H9 (cell line): ENCODE measurements at regions not wholly inside any gene's neighbourhood (a gene's known extent, or its start where the extent isn't known, plus 50 kb on each side); places are given as distances from the start of the nearest gene placed in this dataset.

Experiments
- DNase-seq: peaks from one replicate; pipeline ENCODE4 v3.0.0-alpha.2; 2017
- H2AFZ ChIP-seq: one replicate; pipeline ENCODE4 v1.6.1; 2013; ENCODE audit warnings: mild to moderate bottlenecking, low read length, control low read depth, moderate library complexity
- H2AK5ac ChIP-seq: 2 replicates; pipeline ENCODE4 v1.6.1; 2013; ENCODE audit warnings: low read length, control low read depth, mixed read lengths; ENCODE audit not compliant: insufficient read length
- H2BK120ac ChIP-seq: one replicate; pipeline ENCODE4 v1.6.1; 2013; ENCODE audit warnings: low read depth, mild to moderate bottlenecking, low read length, control low read depth, inconsistent platforms; ENCODE audit not compliant: poor library complexity, severe bottlenecking
- H2BK12ac ChIP-seq: 2 replicates; pipeline ENCODE4 v1.6.1; 2013; ENCODE audit warnings: low read length, control low read depth, mixed read lengths, low read depth; ENCODE audit not compliant: insufficient read length
- H2BK15ac ChIP-seq: 2 replicates; pipeline ENCODE4 v1.6.1; 2013; ENCODE audit warnings: low read depth, low read length, control low read depth
- H2BK20ac ChIP-seq: one replicate; pipeline ENCODE4 v1.6.1; 2013; ENCODE audit warnings: low read depth, mild to moderate bottlenecking, low read length, control low read depth, inconsistent platforms; ENCODE audit not compliant: poor library complexity, severe bottlenecking
- H2BK5ac ChIP-seq: 2 replicates; pipeline ENCODE4 v1.6.1; 2013; ENCODE audit warnings: low read length, control low read depth, mixed read lengths; ENCODE audit not compliant: insufficient read length
- H3K14ac ChIP-seq: 2 replicates; pipeline ENCODE4 v1.6.1; 2013; ENCODE audit warnings: low read length, control low read depth; ENCODE audit not compliant: insufficient read depth
- H3K18ac ChIP-seq: 2 replicates; pipeline ENCODE4 v1.6.1; 2013; ENCODE audit warnings: low read depth, mild to moderate bottlenecking, mixed read lengths, low read length, control low read depth; ENCODE audit not compliant: insufficient read length
- H3K23ac ChIP-seq: 2 replicates; pipeline ENCODE4 v1.6.1; 2013; ENCODE audit warnings: low read length, control low read depth, mixed read lengths, low read depth; ENCODE audit not compliant: insufficient read length
- H3K23me2 ChIP-seq: 2 replicates; pipeline ENCODE4 v1.6.1; 2013; ENCODE audit warnings: low read depth, mild to moderate bottlenecking, mixed read lengths, low read length, control low read depth; ENCODE audit not compliant: insufficient read length, poor library complexity, severe bottlenecking
- H3K27ac ChIP-seq: 2 replicates; pipeline ENCODE4 v1.5.1; 2013; ENCODE audit warnings: low read length, control low read depth, mixed read lengths, low read depth; ENCODE audit not compliant: insufficient read length
- H3K27me3 ChIP-seq: 2 replicates; pipeline ENCODE4 v1.6.1; 2013; ENCODE audit warnings: low read length, control low read depth, inconsistent platforms; ENCODE audit not compliant: insufficient read depth
- H3K4ac ChIP-seq: 2 replicates; pipeline ENCODE4 v1.6.1; 2013; ENCODE audit warnings: low read depth, mild to moderate bottlenecking, control low read depth, inconsistent platforms, low read length, moderate library complexity
- H3K4me1 ChIP-seq: 2 replicates; pipeline ENCODE4 v1.6.1; 2013; ENCODE audit warnings: low read length, control low read depth, inconsistent platforms; ENCODE audit not compliant: insufficient read depth
- H3K4me2 ChIP-seq: 2 replicates; pipeline ENCODE4 v1.6.1; 2013; ENCODE audit warnings: low read length, control low read depth, mixed read lengths; ENCODE audit not compliant: insufficient read length, insufficient read depth
- H3K56ac ChIP-seq: 2 replicates; pipeline ENCODE4 v1.6.1; 2013; ENCODE audit warnings: low read depth, mild to moderate bottlenecking, mixed read lengths, low read length, control low read depth; ENCODE audit not compliant: insufficient read length
- H3K79me1 ChIP-seq: 2 replicates; pipeline ENCODE4 v1.6.1; 2013; ENCODE audit warnings: low read depth, mild to moderate bottlenecking, moderate library complexity, low read length, control low read depth, inconsistent platforms; ENCODE audit not compliant: insufficient read depth, poor library complexity, severe bottlenecking
- H3K79me2 ChIP-seq: 2 replicates; pipeline ENCODE4 v1.6.1; 2013; ENCODE audit warnings: low read length, control low read depth, inconsistent platforms; ENCODE audit not compliant: insufficient read depth
- H3K9ac ChIP-seq: 2 replicates; pipeline ENCODE4 v1.6.1; 2013; ENCODE audit warnings: low read length, control low read depth, mixed read lengths; ENCODE audit not compliant: insufficient read length; ENCODE audit errors: extremely low read depth
- H3K9me3 ChIP-seq: one replicate; pipeline ENCODE4 v1.6.1; 2013; ENCODE audit warnings: low read depth, low read length, inconsistent platforms; ENCODE audit not compliant: control insufficient read depth
- H3T11ph ChIP-seq: one replicate; pipeline ENCODE4 v1.6.1; 2013; ENCODE audit warnings: mild to moderate bottlenecking, low read length, control low read depth, inconsistent platforms
- H4K20me1 ChIP-seq: one replicate; pipeline ENCODE4 v1.6.1; 2013; ENCODE audit not compliant: control insufficient read depth, insufficient read length, insufficient read depth
- H4K5ac ChIP-seq: 2 replicates; pipeline ENCODE4 v1.6.1; 2013; ENCODE audit warnings: low read depth, mild to moderate bottlenecking, mixed read lengths, low read length, control low read depth; ENCODE audit not compliant: insufficient read length
- H4K8ac ChIP-seq: replicated peaks from 2 replicates; pipeline ENCODE4 v1.6.1; 2013; ENCODE audit warnings: low read length, control low read depth, mixed read lengths, low read depth; ENCODE audit not compliant: insufficient read length
- H4K91ac ChIP-seq: 2 replicates; pipeline ENCODE4 v1.6.1; 2013; ENCODE audit warnings: low read depth, mild to moderate bottlenecking, moderate library complexity, mixed read lengths, low read length, control low read depth; ENCODE audit not compliant: insufficient read length
- H3K27ac Mint-ChIP-seq, 3 experiments: 2 replicates in 2 of 3; 3 replicates in 1 of 3; pipeline ENCODE4 v1.8.0; 2020 to 2021; ENCODE audit warnings: mixed read lengths in 3 of 3, mild to moderate bottlenecking in 1 of 3, moderate library complexity in 1 of 3
- H3K27me3 Mint-ChIP-seq: 2 replicates; pipeline ENCODE4 v1.8.0; 2021; ENCODE audit warnings: low read depth, mild to moderate bottlenecking, moderate library complexity, mixed read lengths
- H3K36me3 Mint-ChIP-seq, 3 experiments: 2 replicates in 2 of 3; 3 replicates in 1 of 3; pipeline ENCODE4 v1.8.0; 2020 to 2021; ENCODE audit warnings: low read depth in 3 of 3, mixed read lengths in 3 of 3; ENCODE audit not compliant: insufficient read depth in 1 of 3
- H3K4me1 Mint-ChIP-seq, 2 experiments: 2 replicates each; pipeline ENCODE4 v1.8.0; 2020; ENCODE audit warnings: mixed read lengths in 2 of 2
- H3K4me3 Mint-ChIP-seq, 2 experiments: 2 replicates in 1 of 2; 3 replicates in 1 of 2; pipeline ENCODE4 v1.8.0; 2020 to 2021; ENCODE audit warnings: mild to moderate bottlenecking in 2 of 2, mixed read lengths in 2 of 2, moderate library complexity in 1 of 2
- H3K9me3 Mint-ChIP-seq, 2 experiments: 2 replicates in 1 of 2; 3 replicates in 1 of 2; pipeline ENCODE4 v1.8.0; 2020; ENCODE audit warnings: mild to moderate bottlenecking in 2 of 2, mixed read lengths in 2 of 2, moderate library complexity in 1 of 2
- CTCF ChIP-seq: fragments of 200-600 bp; sonication (generic); conservative IDR thresholded peaks from 3 replicates; pipeline ENCODE4 v1.8.0; 2021; ENCODE audit warnings: antibody characterized with exemption, mild to moderate bottlenecking
- WGBS: extraction: QIAGEN DNeasy Blood & Tissue Kit; methylation state at CpG from one replicate; pipeline ENCODE4 v1.1.7; 2013; ENCODE audit warnings: missing lambda C conversion rate, low lambda C conversion rate, mixed read lengths; ENCODE audit not compliant: insufficient read length; ENCODE audit errors: extremely low coverage; 5-methylcytosine and 5-hydroxymethylcytosine counted together

GRCh38 chr4:41839916-41840854, 91.7 kb upstream of the PHOX2B start:
- Histone ChIP-seq H4K8ac (no peak overlapping the region), H3K4ac (no peak overlapping the region), H2BK15ac (no peak overlapping the region), H2BK20ac (no peak overlapping the region), H3K27ac (no peak overlapping the region), H3K79me1 (no peaks in the 10 kb centered on the region), H4K5ac (no peak overlapping the region), H4K91ac (no peak overlapping the region), H3K23ac (no peak overlapping the region), H2AK5ac (no peak overlapping the region), H2BK5ac (no peak overlapping the region), H2BK120ac (no peak overlapping the region), H3T11ph (no peak overlapping the region), H2BK12ac (no peak overlapping the region), H4K20me1 (no peaks in the 10 kb centered on the region), H3K9ac (no peak overlapping the region), H3K79me2 (no peaks in the 10 kb centered on the region), H3K18ac (no peak overlapping the region), H3K4me1 (no peaks in the 10 kb centered on the region), H3K56ac (no peak overlapping the region), H3K4me2 (no peak overlapping the region), H3K23me2 (no peaks in the 10 kb centered on the region), H3K14ac (no peak overlapping the region), H3K9me3 (no peaks in the 10 kb centered on the region), H2AFZ (no peak overlapping the region), H3K27me3 (no peaks in the 10 kb centered on the region)
- H3K36me3 Mint-ChIP-seq = no peaks in the 10 kb centered on the region
- no CpG with 5 or more reads among the region's 8 CpGs for WGBS
- no peak for TF ChIP-seq CTCF
- no peaks in the 10 kb centered on the region for H3K4me1 Mint-ChIP-seq
- no peak for DNase-seq
- H3K27ac Mint-ChIP-seq = no peak overlapping the region
- H3K9me3 Mint-ChIP-seq = no peaks in the 10 kb centered on the region
- H3K27me3 Mint-ChIP-seq = peaks cover 16% of the 10 kb centered on the region
- H3K4me3 Mint-ChIP-seq = no peak overlapping the region
